ENCODE measurements at regions not wholly inside any gene's neighbourhood (a gene's known extent, or its start where the extent isn't known, plus 50 kb on each side); places are given as distances from the start of the nearest gene placed in this dataset.
"Not testable (repeated sequence)": the region's sequence is repeated elsewhere in the genome, so short reads cannot be mapped to it uniquely, and the experiment has no call there.

GRCh38 chr13:101003566-101003965 is 329.0 kb upstream of the TMTC4 start:
- DNase-seq = no peak

GRCh38 chr13:100989392-100989791 is 314.8 kb upstream of the TMTC4 start:
- no peak for DNase-seq

- no peak for DNase-seq
These were observed 314.3 kb upstream of the TMTC4 start for GRCh38 chr13:100988921-100989320.

GRCh38 chr13:100987948-100988347 is 313.4 kb upstream of the TMTC4 start:
- DNase-seq = no peak

GRCh38 chr13:100986571-100986970 is 312.0 kb upstream of the TMTC4 start:
- no peak for DNase-seq

- DNase-seq = no peak
These were observed 309.6 kb upstream of the TMTC4 start for GRCh38 chr13:100984085-100984705.

GRCh38 chr13:100983111-100983510 is 308.5 kb upstream of the TMTC4 start:
- no peak for DNase-seq

GRCh38 chr13:100980171-100980570 is 305.6 kb upstream of the TMTC4 start:
- DNase-seq = no peak

- DNase-seq = no peak
These were observed 303.2 kb upstream of the TMTC4 start for GRCh38 chr13:100977841-100978240.

GRCh38 chr13:100976993-100977392 is 302.4 kb upstream of the TMTC4 start:
- no peak for DNase-seq

GRCh38 chr13:100975666-100976065 is 301.1 kb upstream of the TMTC4 start:
- DNase-seq = not testable (repeated sequence)

GRCh38 chr13:100962585-100962984 is 288.0 kb upstream of the TMTC4 start:
- no peak for DNase-seq

GRCh38 chr13:100961186-100961585 is 286.6 kb upstream of the TMTC4 start:
- DNase-seq = no peak

GRCh38 chr13:100958831-100959230 is 284.2 kb upstream of the TMTC4 start:
- no peak for DNase-seq

GRCh38 chr13:100957741-100958140 is 283.1 kb upstream of the TMTC4 start:
- no peak for DNase-seq

GRCh38 chr13:100954430-100955305 is 280.1 kb upstream of the TMTC4 start:
- DNase-seq = no peak

GRCh38 chr13:100951016-100951415 is 276.4 kb upstream of the TMTC4 start:
- DNase-seq = no peak

GRCh38 chr13:100948937-100949336 is 274.3 kb upstream of the TMTC4 start:
- DNase-seq = not testable (repeated sequence)

GRCh38 chr13:100946588-100946987 is 272.0 kb upstream of the TMTC4 start:
- no peak for DNase-seq

- DNase-seq = no peak
These were observed 270.3 kb upstream of the TMTC4 start for GRCh38 chr13:100944791-100945345.

- no peak for DNase-seq
These were observed 268.1 kb upstream of the TMTC4 start for GRCh38 chr13:100942742-100943141.

- DNase-seq = no peak
These were observed 267.1 kb upstream of the TMTC4 start for GRCh38 chr13:100941377-100942368.
